ENCODE measurements at regions not wholly inside any gene's neighbourhood (a gene's known extent, or its start where the extent isn't known, plus 50 kb on each side); places are given as distances from the start of the nearest gene placed in this dataset.
A peak's percentile ranks its signal among the peaks of the same experiment; 100 is the strongest.
"Not testable (repeated sequence)": the region's sequence is repeated elsewhere in the genome, so short reads cannot be mapped to it uniquely, and the experiment has no call there.

DNA sequence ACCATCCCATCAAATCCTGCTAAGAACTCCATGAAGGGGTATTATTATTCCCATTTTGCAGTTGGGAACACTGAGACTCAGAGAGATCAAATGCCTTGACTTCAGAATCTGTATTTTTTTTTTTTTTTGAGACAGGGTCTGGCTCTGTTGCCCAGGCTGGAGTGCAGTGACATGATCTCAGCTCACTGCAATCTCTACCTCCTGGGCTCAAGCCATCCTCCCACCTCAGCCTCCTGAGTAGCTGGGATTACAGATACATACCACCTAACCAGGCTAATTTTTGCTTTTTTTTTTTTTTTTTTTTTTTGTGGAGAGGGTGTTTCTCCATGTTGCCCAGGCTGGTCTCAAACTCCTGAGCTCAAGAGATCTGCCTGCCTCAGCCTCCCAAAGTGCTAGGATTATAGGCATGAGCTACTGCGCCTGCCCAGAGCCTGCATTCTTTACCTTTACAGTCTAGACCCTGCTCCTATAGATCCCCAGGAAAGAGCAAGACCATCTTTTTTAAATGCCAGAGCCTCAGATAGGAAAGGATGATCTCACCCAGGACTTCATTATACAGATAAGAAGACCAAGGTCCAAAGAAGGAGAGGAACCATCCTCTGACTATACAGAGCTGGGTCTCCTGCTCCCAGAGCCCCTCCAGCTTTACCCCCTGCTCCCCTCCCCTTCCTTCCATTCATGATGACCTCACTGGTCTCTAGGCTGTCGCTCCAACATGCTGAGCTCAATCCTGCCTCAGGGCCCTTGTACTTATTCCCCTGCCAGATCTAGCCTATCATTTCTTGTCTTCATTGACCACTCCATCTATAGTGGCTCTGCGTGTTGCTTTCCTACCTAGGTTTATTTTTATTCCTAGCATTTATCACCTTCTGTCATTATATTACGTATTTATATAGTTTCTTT is 138.6 kb downstream of the CEBPB start:
- no peak for DNase-seq (ENCODE audit: low spot score)

DNA sequence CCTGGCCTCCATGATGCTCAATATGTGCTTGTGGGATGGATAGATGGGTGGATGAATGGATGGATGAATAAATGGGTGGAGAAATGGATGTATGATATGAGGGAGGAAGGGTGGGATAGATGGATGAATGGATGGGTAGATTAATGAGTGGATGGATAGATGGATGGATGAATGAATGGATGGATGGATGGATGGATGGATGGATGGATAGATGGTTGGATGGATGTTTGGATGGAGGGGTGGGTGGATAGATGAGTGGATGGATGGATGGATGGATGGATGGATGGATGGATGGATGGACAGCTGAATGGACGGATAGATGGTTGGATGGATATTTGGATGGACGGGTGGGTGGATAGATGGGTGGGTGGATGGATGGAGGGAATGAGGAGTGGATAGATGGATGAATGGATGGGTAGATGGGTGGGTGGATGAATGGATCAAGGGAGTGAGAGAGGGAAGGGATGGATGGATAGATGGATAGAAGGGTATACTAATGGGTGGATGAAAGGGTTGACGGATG is 139.4 kb downstream of the CEBPB start:
- DNase-seq (ENCODE audit: low spot score), result no peak

DNA sequence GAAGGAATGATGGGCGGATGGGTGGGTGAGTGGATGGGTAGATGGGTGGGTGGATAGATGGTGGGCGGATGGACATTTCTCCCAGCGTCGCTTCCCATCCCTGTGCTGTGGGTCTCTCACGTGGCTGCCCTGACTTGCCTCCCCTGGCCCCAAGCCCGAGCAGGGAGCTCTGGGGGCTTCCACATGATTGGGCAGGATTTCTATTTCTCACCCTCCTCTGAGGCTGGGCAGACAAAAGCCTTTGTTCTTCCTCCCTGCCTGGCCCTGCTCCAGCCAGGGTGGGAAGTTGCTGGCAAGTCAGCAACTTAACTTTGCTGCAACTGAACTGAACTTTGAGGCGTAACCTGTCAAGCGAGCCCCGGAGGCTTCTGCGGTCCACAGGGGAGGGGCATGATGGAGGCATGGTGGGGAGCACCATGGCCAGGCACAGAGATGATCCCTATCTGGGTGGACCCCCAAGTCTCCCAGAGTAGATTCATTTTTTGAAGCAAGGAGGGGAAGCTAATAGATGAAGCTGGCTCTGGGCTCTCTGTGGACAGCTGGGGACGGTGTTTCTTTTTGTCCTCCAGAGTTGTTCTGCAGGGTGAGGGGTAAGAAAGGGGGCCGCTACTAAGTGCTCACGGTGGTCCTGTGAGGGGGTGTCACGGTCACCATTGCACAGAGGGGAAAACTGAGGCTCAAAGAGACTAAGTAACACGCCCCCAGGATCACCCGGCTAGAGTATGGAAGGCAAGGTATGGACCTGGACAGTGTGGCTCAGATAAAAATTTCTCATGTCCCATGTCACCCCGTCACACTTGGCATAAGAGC is 140.1 kb downstream of the CEBPB start:
- no peak for DNase-seq (ENCODE audit: low spot score)

DNA sequence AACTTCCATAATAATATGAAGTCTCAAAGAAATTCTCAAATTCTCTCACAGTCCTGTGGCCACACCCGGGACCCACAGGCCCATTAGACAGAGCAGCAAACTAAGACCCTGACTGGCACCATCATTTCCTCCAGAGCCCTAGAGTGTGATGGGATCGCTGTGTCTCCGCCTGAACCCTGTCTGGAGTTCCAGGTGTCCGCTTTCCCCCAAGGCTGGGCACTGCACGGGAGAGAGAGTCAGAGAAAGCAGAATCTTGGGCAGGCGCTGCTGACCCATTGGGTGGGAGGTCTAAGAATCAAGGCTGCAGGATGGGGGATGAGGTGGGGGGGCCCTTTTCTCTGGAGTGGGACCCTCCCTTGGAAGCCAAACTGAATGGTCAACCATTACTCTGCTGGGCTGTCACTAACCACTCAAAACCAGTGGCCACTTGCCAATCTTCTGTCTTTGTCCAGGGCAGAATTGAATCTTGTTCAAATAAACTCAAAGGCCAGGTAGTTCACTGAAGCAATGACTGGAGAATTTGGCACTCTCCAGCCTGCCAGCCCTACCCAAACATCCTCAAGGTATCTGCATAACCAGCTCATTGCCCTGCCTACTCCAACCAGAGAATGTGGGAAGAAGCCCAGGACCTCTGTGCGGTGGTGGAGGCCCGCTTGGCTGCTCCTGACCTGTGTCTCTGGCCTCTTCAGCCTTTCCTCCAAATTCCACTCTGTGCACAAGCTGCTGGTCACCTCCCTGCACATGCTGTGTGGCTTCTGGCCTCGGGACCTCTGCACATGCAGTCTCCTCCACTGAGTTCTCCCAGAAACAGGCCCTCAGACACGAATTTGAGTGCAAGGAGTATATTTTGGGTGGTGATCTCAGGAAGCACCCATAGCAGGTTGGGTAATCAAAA is 141.1 kb downstream of the CEBPB start:
- DNase-seq (ENCODE audit: low spot score), result peak; percentile 55

DNA sequence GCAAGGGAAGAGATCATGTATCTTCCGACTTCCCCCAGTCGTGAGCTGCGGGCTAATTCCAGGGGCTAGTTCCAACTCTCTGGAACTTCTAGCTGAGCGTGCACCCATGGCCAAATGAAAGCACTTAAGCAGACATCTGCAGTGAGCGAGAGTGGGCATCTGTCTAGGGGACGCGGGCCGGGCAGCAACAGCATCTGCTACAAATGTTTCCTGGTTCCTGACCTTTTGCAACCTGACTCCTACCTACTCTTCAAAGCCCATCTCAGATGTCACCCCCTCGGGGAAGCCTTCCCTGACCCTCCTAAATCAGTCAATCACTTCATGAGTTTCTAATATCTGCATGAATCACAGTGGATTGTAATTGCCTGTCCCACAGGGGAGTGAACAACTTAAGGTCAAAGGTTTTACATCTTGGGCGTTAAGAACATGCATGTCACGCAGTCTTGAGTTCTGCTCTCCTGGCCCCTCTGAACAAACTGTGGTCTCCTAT is 141.9 kb downstream of the CEBPB start:
- no peak for DNase-seq (ENCODE audit: low spot score)

DNA sequence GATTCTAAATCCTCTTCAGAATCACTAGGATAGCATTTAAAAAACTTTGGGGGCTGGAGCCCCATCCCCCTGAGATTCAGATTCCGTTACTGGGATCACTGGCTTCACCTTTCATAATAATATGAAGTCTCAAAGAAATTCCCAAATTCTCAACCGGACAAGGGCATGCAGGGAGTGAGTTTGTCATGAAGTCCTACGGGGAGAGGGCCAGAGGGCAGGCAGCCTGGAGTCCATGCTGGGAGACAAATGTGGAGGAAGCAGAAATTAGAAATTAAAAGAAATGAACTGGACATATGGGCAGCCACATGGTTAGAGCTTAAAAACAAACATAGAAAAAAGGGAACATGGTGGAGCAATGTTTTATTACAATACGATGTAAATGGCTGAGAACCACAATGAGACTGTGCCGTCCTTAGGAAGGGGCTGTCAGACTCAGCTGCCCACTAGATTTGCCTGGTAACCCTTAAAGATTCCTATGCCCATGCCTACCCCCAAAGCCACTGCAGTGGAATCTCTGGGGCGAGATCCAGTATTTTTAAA is 142.6 kb downstream of the CEBPB start:
- DNase-seq (ENCODE audit: low spot score), result no peak

DNA sequence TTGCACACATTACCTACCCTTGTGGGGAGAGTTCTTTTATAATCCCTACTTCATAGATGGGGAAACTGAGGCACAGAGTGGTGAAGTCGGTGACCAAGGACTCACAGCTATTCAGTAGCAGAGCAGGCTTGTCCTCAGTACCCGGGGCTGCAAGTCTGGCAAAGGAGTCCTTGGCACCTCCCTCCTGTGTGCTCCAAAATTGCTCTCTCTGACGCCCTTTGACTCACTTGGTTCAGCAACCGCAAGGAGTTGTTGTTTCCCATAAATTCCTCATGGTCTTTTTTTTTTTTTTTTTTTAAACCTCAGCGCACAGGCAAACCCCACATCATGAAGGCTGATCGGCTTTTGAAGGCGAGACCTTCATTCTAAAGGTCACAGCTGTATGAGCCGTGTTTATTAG is 143.2 kb downstream of the CEBPB start:
- DNase-seq (ENCODE audit: low spot score), result no peak

DNA sequence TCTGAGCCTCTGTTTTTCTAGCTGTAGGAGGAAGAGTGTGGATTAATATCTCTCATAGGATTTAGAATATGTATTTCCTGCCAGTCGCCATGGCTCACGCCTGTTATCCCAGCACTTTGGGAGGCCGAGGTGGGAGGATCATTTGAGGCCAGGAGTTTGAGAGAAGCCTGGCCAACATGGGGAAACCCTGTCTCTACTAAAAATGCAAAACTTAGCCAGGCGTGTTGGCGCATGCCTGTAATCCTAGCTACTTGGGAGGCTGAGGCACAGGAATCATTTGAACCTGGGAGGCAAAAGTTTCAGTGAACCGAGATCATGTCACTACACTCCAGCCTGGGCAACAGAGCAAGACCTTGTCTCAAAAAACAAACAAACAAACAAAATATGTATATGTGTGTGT is 143.9 kb downstream of the CEBPB start:
- DNase-seq (ENCODE audit: low spot score), result not testable (repeated sequence)

DNA sequence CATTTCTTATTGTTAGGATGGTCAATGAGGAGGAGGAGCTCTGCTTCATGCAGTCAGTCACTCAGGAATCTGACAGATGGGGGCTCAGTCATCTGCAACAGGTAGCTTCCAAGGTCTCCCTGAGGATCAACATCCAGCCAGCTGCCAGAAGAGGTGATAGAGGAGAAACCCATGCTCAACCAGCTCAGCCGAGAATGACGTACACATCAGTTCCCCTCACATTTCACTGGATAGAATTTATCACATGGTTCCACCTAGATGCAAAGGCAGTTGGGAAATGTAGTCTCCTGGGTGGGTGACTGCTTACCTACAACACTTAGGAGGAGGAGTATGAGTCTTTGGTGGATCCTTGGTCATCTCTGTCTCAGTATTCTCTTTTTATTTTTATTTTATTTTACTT is 144.5 kb downstream of the CEBPB start:
- DNase-seq (ENCODE audit: low spot score), result peak; percentile 67

DNA sequence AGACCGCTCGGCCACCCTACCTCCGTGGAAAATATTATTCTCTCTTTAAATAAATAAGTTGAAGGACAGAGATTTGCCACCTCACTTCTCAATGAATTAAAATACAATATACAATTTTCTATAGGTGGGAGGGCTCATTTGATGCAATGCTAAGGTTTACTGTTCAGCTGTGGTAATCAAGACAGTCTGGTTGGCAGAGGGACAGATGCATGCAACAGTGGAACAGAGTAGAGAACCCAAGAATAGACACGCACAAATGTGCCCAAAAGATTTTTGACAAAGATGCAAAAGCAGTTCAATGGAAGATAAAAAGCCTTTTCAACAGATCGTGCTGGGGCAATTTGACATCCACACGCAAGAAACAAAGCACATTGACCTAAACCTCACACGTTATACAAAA is 145.2 kb downstream of the CEBPB start:
- DNase-seq (ENCODE audit: low spot score), result no peak

- DNase-seq (ENCODE audit: low spot score), result no peak
Observed at GRCh38 chr20:50336661-50337060, 146.0 kb downstream of the CEBPB start.

GRCh38 chr20:50337521-50338466 is 147.2 kb downstream of the CEBPB start:
- DNase-seq (ENCODE audit: low spot score), result no peak

DNA sequence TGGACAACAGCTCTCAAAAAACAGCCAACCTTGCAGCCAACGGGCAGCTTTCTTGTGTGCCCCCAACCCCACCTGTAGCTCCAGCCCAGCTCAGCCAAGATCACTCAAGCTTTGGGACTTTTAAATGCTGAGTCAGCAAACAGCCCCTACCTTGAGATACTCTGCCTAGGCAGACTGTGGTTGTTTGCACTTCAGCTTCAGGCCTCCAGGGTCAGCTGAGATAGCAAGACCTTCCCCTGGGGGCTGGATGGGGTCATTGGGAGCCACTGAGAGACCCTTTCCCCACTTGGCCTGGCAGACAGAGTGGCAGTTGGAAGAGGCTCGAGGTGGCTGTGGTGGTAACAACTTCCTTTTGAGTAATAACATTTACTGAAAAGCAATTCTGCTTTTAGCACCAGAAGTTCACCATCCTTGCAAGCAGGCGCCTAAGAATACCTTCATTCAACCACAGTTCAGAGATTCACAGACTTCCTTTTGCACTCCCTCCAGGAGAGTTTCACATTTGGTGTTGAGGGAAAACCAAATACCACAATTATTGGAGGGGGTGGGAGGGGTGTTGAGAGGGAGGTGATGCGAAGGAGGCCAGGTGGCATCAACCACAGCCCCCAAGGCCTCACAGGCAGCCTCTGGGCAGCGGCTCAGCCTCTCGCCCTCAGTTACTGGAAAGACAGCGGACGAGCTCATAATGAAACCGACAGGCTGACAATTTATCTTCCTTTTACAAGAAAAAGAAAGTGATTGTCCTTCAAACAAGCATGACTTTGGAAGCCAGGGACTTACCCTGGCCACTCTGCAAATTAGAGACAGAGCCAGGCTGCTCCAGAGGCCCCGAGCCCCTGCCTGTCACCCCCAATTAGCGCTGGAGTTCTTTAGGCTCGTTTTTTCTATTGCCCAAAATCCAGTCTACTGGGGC is 148.1 kb downstream of the CEBPB start:
- DNase-seq (ENCODE audit: low spot score), result peak; percentile 51

DNA sequence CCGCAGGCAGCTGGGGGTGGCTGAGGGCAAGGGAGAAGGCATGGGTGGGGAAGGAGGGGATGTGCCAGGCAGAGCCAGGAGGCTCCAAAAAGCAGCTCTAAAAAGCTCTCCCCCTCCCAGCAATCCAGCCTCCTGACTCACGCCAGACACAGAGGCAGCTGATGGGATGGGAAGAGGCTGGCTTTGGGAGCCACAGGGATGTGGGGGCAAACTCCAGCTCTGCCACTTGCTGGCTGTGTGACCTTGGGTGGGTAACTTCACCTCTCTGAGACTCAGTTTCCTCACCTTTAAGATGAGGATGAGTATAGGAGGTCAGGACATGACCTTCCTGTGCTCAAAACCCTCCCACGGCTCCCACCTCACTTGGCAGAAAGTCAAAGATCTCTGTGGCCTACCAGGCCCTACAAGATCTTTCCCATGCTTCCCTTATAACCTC is 148.9 kb downstream of the CEBPB start:
- no peak for DNase-seq (ENCODE audit: low spot score)

- no peak for DNase-seq (ENCODE audit: low spot score)
Observed at GRCh38 chr20:50340541-50340940, 149.9 kb downstream of the CEBPB start.

DNA sequence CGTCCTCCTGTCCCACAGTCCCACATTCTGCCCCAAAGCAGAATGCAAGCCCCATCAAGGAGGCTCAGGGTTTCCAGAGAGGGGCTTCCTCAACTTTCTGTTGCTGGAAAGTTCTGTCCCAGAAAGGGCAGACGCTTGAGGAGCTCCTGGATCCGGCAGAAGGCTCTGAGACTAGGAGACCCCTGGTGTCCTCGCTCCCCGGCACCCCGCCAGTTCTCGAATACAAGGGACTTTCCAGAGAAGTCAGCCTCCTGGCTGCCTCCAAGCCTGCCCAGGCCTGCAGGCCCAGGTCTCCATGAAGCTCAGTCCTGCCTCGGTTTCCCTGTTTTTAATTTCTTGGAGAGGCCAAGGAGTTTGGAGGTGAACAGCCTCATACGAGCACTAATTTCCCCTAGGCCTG is 150.4 kb downstream of the CEBPB start:
- no peak for DNase-seq (ENCODE audit: low spot score)

GRCh38 chr20:50341880-50342637 is 151.4 kb downstream of the CEBPB start:
- DNase-seq (ENCODE audit: low spot score), result no peak

DNA sequence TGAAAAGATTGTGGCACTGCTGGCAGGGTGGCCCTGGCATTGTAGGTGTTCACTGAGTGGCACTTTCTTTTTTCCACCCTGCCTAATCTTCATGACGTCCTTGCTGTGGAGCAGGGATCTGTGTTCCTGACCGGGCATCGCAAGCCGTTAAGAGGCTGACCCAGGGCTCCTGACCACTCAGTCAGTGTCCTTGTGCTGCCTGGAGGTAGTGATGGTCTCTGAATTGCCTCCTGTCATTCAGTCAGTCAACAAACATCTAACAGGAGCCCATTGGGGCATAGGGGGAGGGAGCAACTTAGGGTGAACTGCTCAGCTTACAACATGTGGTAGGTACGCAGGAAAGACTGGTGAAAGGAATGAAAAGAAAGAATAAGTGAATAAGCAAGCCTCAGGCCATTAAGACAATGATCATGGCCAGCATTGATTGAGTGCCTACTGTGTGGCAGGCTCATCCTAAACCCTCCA is 152.0 kb downstream of the CEBPB start:
- no peak for DNase-seq (ENCODE audit: low spot score)

Measured in HuH-7.5 (cell line).